ENCODE measurements at regions not wholly inside any gene's neighbourhood (a gene's known extent, or its start where the extent isn't known, plus 50 kb on each side); places are given as distances from the start of the nearest gene placed in this dataset.

DNA sequence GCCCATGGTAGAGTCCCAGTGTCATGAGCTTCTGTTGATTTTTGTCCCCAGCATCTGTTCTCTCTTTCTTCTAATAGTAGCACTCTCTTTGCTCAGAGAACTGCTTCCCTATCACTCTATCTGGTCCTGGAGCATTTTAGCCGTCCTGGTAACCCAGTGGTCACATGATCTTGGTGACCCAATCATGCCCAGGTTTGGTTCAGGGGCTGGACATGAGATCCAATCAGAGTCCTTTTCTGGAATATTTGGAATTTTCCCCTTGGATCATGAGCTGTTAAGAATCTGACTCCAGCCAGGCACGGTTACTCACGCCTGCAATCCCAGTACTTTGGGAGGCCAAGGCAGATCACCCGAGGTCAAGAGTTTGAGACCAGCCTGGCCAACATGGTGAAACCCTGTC lies 197.0 kb downstream of the RAB11FIP4 start:
- TF ChIP-seq, protein P1, sequence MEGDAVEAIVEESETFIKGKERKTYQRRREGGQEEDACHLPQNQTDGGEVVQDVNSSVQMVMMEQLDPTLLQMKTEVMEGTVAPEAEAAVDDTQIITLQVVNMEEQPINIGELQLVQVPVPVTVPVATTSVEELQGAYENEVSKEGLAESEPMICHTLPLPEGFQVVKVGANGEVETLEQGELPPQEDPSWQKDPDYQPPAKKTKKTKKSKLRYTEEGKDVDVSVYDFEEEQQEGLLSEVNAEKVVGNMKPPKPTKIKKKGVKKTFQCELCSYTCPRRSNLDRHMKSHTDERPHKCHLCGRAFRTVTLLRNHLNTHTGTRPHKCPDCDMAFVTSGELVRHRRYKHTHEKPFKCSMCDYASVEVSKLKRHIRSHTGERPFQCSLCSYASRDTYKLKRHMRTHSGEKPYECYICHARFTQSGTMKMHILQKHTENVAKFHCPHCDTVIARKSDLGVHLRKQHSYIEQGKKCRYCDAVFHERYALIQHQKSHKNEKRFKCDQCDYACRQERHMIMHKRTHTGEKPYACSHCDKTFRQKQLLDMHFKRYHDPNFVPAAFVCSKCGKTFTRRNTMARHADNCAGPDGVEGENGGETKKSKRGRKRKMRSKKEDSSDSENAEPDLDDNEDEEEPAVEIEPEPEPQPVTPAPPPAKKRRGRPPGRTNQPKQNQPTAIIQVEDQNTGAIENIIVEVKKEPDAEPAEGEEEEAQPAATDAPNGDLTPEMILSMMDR (IDR thresholded peaks at IDR 0.05): no peak
- TF ChIP-seq POLR2AphosphoS5 (IDR thresholded peaks at IDR 0.05): no peak
- TF ChIP-seq POLR2A (IDR thresholded peaks at IDR 0.05): no peak
- no peak for TF ChIP-seq EP300 (IDR thresholded peaks at IDR 0.05; ENCODE audit: low read depth)
